Activated naive CD4-positive, alpha-beta T cell treated with anti-CD3 and anti-CD28 coated beads for 36 hours (primary cell): ENCODE measurements at regions not wholly inside any gene's neighbourhood (a gene's known extent, or its start where the extent isn't known, plus 50 kb on each side); places are given as distances from the start of the nearest gene placed in this dataset.
"Not testable (repeated sequence)": the region's sequence is repeated elsewhere in the genome, so short reads cannot be mapped to it uniquely, and the experiment has no call there.

Experiments
- CTCF ChIA-PET: fragments of 350-600 bp; sonication (Branson Sonifier 250); formaldehyde crosslinking; loops from one replicate; lab custom pipeline; 2021; ENCODE audit warnings: antibody characterized with exemption; lab: Charles Lee
- DNase-seq: peaks from one replicate; pipeline ENCODE4 v3.0.0-alpha.2; 2020
- H3K27ac Mint-ChIP-seq: one replicate; pipeline ENCODE4 v1.8.0; 2021; ENCODE audit warnings: mild to moderate bottlenecking, mixed read lengths
- H3K27me3 Mint-ChIP-seq: one replicate; pipeline ENCODE4 v1.8.0; 2021; ENCODE audit warnings: low read depth, mixed read lengths
- H3K36me3 Mint-ChIP-seq: one replicate; pipeline ENCODE4 v1.8.0; 2021; ENCODE audit warnings: low read depth, mixed read lengths
- H3K4me1 Mint-ChIP-seq: one replicate; pipeline ENCODE4 v1.8.0; 2021; ENCODE audit warnings: low read depth, mixed read lengths
- H3K4me3 Mint-ChIP-seq: one replicate; pipeline ENCODE4 v1.8.0; 2021; ENCODE audit warnings: mild to moderate bottlenecking, moderate library complexity, mixed read lengths
- H3K9me3 Mint-ChIP-seq: one replicate; pipeline ENCODE4 v1.8.0; 2021; ENCODE audit warnings: mixed read lengths
- intact Hi-C: fragments of 100-400 bp; cut with micrococcal nuclease; formaldehyde crosslinking; loops from one replicate; pipeline ENCODE4 v1.15.1; 2023

DNA sequence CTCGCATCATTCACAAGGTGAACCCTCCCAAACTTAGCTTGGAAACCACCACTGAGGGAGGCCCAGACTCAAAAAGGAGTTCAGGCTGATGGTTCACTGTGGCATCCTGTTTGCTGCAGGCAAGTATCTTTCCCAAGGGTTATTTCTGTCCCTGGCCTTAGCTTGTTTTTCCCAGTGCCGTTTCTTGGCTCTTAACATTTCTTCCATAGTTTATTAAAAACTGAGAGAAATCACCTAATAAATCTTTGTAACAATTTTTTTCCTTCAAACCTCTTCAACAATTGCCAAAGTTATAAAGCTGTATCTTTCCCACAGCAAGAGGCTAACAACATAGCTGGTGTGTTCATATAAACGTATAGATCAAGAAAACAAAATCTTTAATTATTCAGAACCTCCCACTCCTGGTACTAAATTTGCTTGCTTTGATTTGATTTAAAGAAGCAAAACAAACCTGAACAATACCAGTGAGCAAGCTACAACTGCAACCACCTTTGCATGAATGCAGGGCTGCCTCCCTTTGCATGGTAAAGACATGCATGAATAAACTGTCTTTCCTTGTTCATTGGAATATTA is 234.9 kb upstream of the STT3B start:
- no peak for DNase-seq
- Mint-ChIP-seq H3K4me3 (no peak overlapping the region), H3K36me3 (peaks cover 2% of the 10 kb centered on the region), H3K9me3 (peaks cover 3% of the 10 kb centered on the region), H3K4me1 (no peaks in the 10 kb centered on the region), H3K27ac (no peak overlapping the region), H3K27me3 (no peaks in the 10 kb centered on the region)
- CTCF ChIA-PET: no interaction called here
- intact Hi-C loops: no loop called here

DNA sequence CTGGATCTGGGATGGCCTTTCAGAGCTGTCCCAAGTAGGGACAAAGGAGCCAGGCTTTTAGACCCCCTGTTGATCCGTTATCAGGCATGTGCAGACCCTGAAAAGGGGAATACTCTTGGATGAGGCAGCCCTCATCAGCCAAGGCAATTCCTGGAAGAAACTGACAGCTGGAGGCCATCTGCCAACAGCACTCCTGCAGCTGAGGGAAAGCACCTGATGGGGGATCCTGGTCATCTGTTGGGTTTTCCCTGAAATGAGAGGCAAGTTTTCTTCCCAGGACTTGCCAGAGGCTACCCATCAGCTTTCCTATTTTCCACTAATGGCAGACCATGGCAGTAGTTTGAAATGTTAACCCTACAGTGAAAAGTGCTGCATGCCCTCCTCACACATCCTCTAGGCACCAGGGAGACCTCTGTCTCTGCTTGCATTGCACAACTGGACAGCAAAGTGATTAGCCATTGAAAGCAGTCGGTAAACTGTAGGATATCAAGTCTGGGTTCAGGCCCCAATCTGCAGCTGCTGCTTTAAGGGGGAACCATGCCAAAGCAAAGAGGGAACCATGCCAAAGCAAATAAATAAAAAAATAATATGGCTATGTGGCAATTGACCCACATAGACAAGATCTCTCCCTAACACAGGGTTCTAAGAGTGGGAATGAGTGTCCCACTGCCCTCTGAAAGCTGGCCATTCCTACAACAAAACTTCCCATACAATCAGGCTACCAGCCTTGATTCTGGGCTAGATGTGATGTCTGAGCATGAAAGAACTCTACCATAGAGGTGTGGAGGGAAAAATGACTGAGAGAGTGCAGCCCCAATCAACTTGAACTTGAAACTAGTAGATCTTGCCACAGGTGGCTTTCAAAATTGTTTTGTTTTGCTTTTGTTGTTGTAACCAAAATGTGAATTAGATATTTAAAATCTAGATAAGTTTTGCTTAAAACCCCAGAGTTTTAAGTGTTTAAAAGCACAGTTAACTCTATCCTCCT is 232.0 kb upstream of the STT3B start:
- no peaks in the 10 kb centered on the region for H3K4me1 Mint-ChIP-seq
- H3K4me3 Mint-ChIP-seq: no peak overlapping the region
- CTCF ChIA-PET: interaction anchor here (0.7 kb wide), 1 partner anchor 22 kb away, joined by 4 read pairs; no protein-coding TSS in a partner anchor
- H3K36me3 Mint-ChIP-seq: peaks cover 2% of the 10 kb centered on the region
- intact Hi-C loops: no loop called here
- H3K9me3 Mint-ChIP-seq: peaks cover 3% of the 10 kb centered on the region
- H3K27ac Mint-ChIP-seq: no peak overlapping the region
- H3K27me3 Mint-ChIP-seq: no peaks in the 10 kb centered on the region
- DNase-seq: no peak

- Mint-ChIP-seq H3K27me3 (no peaks in the 10 kb centered on the region), H3K9me3 (peaks cover 3% of the 10 kb centered on the region), H3K27ac (no peak overlapping the region), H3K4me1 (no peaks in the 10 kb centered on the region), H3K36me3 (peaks cover 2% of the 10 kb centered on the region), H3K4me3 (no peak overlapping the region)
- intact Hi-C loops: no loop called here
- DNase-seq: no peak
- CTCF ChIA-PET: interaction anchor here (0.7 kb wide), 1 partner anchor 15 kb away, joined by 3 read pairs; no protein-coding TSS in a partner anchor
Observed at GRCh38 chr3:31302343-31302742, 230.4 kb upstream of the STT3B start.

GRCh38 chr3:31305340-31305739 is 227.4 kb upstream of the STT3B start:
- H3K27me3 Mint-ChIP-seq: no peaks in the 10 kb centered on the region
- intact Hi-C loops: no loop called here
- H3K27ac Mint-ChIP-seq: no peak overlapping the region
- no peaks in the 10 kb centered on the region for H3K9me3 Mint-ChIP-seq
- no peaks in the 10 kb centered on the region for H3K36me3 Mint-ChIP-seq
- DNase-seq: no peak
- no peak overlapping the region for H3K4me3 Mint-ChIP-seq
- H3K4me1 Mint-ChIP-seq: peaks cover 3% of the 10 kb centered on the region
- CTCF ChIA-PET: no interaction called here

DNA sequence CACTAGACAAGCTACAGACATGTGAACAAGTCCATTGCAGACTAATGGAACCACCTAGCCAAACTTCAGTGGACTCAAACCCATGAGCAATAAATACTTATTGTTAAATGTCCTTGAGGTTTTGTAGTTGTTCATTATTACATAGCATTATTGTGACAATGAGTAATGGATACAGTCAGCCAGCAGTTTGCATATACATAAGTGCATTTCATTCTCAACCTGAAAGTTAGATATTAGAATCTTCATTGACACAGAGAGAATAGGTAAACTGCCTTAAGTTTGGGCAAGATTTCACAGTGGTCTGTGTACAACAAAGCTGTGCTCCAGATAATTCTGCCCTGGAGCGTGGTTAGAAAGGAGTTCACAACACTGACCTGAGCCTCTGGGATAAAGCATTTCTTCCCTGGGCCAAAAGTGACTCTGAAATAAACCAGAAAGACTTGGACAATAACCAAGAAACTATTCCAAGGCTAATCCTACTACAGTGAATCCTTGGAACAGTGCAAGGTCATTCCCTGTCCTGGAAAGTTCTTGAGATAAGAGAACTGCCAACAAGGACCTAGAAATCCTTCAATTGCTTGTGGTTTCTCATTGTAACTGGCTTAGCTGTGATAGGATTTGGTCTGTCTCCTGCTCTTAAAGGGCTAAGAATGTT is 225.5 kb upstream of the STT3B start:
- H3K36me3 Mint-ChIP-seq: no peaks in the 10 kb centered on the region
- H3K27me3 Mint-ChIP-seq: no peaks in the 10 kb centered on the region
- intact Hi-C loops: no loop called here
- DNase-seq: no peak
- no peak overlapping the region for H3K27ac Mint-ChIP-seq
- CTCF ChIA-PET: no interaction called here
- H3K4me1 Mint-ChIP-seq: peaks cover 9% of the 10 kb centered on the region
- no peak overlapping the region for H3K4me3 Mint-ChIP-seq
- no peaks in the 10 kb centered on the region for H3K9me3 Mint-ChIP-seq

DNA sequence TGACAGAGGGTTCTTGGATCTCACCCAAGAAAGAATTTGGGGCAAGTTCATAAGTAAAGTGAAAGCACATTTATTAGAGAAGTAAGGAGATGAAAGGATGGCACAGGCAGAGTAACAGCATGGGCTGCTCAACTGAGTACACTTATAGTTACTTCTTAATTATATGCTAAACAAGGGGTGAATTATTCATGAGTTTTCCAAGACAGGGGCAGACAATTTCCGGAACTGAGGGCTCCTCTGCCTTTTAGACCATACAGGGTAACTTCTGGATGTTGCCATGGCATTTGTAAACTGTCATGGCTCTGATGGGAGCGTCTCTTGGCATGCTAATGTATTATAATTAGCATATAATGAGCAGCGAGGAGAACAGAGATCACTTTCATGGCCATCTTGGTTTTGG is 221.2 kb upstream of the STT3B start:
- CTCF ChIA-PET: no interaction called here
- peaks cover 12% of the 10 kb centered on the region for H3K4me1 Mint-ChIP-seq
- peaks cover 11% of the 10 kb centered on the region for H3K9me3 Mint-ChIP-seq
- peaks cover 4% of the 10 kb centered on the region for H3K36me3 Mint-ChIP-seq
- DNase-seq: no peak
- H3K27me3 Mint-ChIP-seq: no peaks in the 10 kb centered on the region
- intact Hi-C loops: no loop called here
- no peak overlapping the region for H3K4me3 Mint-ChIP-seq
- no peak overlapping the region for H3K27ac Mint-ChIP-seq

GRCh38 chr3:31312400-31312799 is 220.3 kb upstream of the STT3B start:
- Mint-ChIP-seq H3K9me3 (peaks cover 11% of the 10 kb centered on the region), H3K27ac (no peak overlapping the region), H3K27me3 (no peaks in the 10 kb centered on the region), H3K4me1 (peaks cover 12% of the 10 kb centered on the region), H3K4me3 (no peak overlapping the region), H3K36me3 (peaks cover 6% of the 10 kb centered on the region)
- no peak for DNase-seq
- CTCF ChIA-PET: no interaction called here
- intact Hi-C loops: no loop called here

- CTCF ChIA-PET: interaction anchor here (0.6 kb wide), 1 partner anchor 1083 kb away, joined by 3 read pairs; no protein-coding TSS in a partner anchor
- no peak overlapping the region for H3K27ac Mint-ChIP-seq
Observed at GRCh38 chr3:31314258-31314657, 218.5 kb upstream of the STT3B start.

GRCh38 chr3:31319332-31319731 is 213.4 kb upstream of the STT3B start:
- Mint-ChIP-seq H3K4me1 (no peaks in the 10 kb centered on the region), H3K4me3 (no peak overlapping the region), H3K27ac (no peak overlapping the region), H3K9me3 (peaks cover 11% of the 10 kb centered on the region), H3K27me3 (no peaks in the 10 kb centered on the region), H3K36me3 (peaks cover 6% of the 10 kb centered on the region)
- intact Hi-C loops: no loop called here
- no peak for DNase-seq
- CTCF ChIA-PET: interaction anchor here (0.6 kb wide), 1 partner anchor 81 kb away, joined by 4 read pairs; no protein-coding TSS in a partner anchor

More at GRCh38 chr3:31314258-31314657, 218.5 kb upstream of the STT3B start:
- Mint-ChIP-seq H3K9me3 (peaks cover 11% of the 10 kb centered on the region), H3K36me3 (peaks cover 6% of the 10 kb centered on the region), H3K4me1 (peaks cover 9% of the 10 kb centered on the region), H3K4me3 (no peak overlapping the region), H3K27me3 (no peaks in the 10 kb centered on the region)
- intact Hi-C loops: no loop called here
- DNase-seq: no peak

DNA sequence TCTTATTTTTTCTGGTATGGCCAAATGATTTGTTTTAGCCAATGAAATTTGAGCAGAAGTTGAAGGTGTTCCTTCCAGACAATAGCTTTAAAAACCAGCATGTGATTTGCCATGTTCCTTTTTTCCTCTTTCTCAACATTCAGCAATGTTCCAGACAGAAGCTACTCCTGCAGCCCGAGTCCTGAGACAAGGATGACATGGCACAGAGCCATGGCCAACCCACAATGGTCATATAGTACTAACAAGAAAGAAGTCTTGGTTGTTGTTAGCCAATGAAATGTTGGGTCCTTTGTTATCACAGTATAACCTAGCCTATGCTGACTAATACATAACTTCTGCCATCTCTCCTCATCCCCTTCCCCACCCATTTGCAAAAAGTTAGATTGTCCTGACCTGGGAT is 211.1 kb upstream of the STT3B start:
- intact Hi-C loops: no loop called here
- DNase-seq: no peak
- CTCF ChIA-PET: interaction anchor here (0.5 kb wide), 1 partner anchor 278 kb away, joined by 3 read pairs; no protein-coding TSS in a partner anchor
- no peaks in the 10 kb centered on the region for H3K4me1 Mint-ChIP-seq
- H3K27me3 Mint-ChIP-seq: no peaks in the 10 kb centered on the region
- peaks cover 1% of the 10 kb centered on the region for H3K36me3 Mint-ChIP-seq
- H3K9me3 Mint-ChIP-seq: no peaks in the 10 kb centered on the region
- H3K27ac Mint-ChIP-seq: no peak overlapping the region
- H3K4me3 Mint-ChIP-seq: no peak overlapping the region

DNA sequence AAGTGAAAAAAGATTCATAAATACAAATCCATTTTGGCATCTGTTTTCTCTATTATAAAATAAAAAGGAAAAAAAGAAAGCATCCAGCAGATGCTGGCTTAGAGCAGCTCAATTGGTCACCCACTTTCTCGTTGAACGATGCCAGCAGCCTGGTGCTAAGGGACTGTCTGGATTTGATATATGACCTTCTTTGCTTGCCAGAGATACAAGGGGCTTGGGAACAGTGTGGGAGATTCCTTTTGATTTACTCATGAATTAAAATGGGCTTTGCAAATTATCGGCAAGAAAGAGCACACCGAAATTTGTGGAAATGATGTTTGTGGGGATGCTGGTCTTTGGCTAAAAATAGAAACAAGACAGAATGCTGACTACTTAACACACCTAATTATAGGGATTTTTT is 210.3 kb upstream of the STT3B start:
- Mint-ChIP-seq H3K36me3 (no peaks in the 10 kb centered on the region), H3K4me3 (no peak overlapping the region), H3K9me3 (no peaks in the 10 kb centered on the region), H3K4me1 (no peaks in the 10 kb centered on the region), H3K27ac (no peak overlapping the region), H3K27me3 (no peaks in the 10 kb centered on the region)
- CTCF ChIA-PET: no interaction called here
- no peak for DNase-seq
- intact Hi-C loops: no loop called here

DNA sequence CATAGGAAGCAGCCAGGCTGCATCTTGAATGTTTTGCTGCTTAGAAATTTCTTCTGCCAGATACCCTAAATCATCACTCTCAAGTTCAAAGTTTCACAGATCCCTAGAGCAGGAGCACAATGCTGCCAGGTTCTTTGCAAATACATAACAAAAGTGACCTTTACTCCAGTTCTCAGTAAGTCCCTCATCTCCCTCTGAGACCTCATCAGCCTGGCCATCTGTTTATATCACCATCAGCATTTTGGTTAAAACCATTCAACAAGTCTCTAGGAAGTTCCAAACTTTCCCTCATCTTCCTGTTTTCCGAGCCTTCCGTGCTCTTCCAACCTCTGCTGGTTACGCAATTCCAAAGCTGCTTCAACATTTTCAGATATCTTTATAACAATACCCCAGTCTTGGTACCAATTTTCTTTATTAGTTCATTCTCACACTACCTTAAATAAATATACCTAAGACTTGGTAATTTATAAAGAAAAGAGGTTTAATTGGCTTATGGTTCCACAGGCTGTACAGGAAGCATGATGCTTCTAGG is 204.8 kb upstream of the STT3B start:
- intact Hi-C loops, H3K4me1 Mint-ChIP-seq, DNase-seq, H3K27me3 Mint-ChIP-seq, H3K27ac Mint-ChIP-seq, H3K4me3 Mint-ChIP-seq, CTCF ChIA-PET, H3K9me3 Mint-ChIP-seq, H3K36me3 Mint-ChIP-seq: not testable (repeated sequence)
